CD4-positive, alpha-beta T cell treated with Interleukin-17A for 1 hour (primary cell): ENCODE measurements at regions not wholly inside any gene's neighbourhood (a gene's known extent, or its start where the extent isn't known, plus 50 kb on each side); places are given as distances from the start of the nearest gene placed in this dataset.
"Not testable (repeated sequence)": the region's sequence is repeated elsewhere in the genome, so short reads cannot be mapped to it uniquely, and the experiment has no call there.

Source experiments
- DNase-seq: peaks from one replicate; pipeline ENCODE4 v3.0.0-alpha.2; 2020

DNA sequence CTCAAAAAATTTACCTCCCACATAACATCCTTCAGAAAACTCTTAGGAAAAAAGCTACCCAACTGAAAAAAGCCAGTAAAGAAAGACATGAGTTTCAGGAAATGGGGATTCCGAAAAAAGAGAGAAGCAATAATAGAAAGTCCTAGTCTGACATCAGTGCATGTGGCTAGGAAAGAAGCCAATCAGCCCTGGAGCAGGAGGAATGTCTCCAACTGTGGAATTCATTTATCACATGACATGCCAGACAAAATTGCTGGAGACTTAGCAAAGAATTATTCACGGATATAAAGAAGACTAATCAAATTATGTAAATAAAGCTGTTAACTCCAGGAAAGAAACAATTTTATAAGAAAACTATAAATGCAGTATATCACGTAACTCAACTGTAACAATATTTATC, 258.9 kb upstream of the RARB start:
- DNase-seq, result no peak

DNA sequence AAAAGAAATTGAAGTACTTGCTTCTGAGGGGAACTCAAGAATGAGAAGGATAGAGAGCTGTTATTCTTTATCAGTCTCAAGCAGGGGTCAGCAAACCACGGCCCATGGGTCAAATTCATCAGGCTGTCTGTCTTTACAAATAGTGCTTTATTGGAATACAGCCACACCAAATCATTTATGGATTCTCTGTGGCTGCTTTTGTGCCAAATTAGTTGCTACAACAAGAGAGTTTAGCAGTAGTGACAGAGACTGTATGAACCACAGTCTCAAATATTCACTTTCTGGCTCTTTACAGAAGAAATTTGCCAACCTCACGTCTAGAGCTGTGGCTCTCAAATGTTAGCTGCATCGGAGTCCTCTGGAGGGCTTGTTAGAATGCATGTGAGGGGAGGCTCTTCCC, 258.0 kb upstream of the RARB start:
- DNase-seq, result no peak

DNA sequence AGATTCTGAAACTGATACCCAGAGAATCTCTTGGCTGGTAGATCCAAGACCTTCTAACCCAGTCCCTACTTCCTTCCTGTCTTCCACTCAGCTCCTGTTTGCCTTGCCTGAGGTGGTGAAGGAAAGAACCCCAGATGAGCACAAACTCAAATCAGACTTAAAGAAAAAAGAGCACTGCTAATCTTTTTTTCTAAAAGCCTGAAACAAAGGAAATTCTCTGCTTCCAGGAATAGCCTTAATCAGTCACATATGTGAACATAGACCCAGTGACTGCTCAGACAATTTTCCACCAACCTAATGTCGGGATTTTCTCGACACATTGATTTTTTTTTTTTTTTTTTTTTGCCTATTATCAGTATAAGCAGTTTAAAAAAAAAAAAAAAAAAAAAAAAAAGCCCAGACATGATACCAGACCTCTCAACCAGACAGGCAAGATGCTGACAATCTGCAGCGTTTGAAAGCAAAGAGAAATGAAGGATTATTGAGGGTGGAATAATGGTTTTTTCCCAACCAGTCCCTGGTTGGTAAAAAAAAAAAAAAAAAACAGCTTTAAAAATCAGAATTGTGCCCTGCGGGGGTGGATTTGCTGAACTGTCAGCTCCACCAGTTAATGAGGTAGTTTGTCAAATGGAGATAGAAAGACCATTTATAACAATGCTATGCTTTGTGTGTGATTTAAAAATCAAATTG, 256.8 kb upstream of the RARB start:
- no peak for DNase-seq

DNA sequence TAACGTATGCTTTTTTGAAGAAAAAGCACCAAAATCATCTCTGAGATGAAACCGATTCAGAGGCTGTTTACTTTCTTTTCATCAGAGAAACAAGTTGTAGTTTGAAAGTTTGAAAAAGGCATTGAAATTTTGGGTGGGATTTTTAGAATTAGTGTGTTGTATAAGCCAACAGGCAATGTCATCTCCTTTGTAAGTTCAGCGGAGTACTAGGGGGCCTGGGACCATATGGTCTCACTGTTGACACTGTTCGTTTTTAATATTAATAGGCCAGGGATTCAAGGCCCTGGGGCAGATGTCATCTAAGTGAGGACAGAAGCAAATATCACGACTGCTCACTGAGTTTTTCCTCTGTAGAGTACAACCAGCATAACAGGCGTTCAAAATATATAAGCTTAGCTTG, 256.2 kb upstream of the RARB start:
- DNase-seq, result no peak

DNA sequence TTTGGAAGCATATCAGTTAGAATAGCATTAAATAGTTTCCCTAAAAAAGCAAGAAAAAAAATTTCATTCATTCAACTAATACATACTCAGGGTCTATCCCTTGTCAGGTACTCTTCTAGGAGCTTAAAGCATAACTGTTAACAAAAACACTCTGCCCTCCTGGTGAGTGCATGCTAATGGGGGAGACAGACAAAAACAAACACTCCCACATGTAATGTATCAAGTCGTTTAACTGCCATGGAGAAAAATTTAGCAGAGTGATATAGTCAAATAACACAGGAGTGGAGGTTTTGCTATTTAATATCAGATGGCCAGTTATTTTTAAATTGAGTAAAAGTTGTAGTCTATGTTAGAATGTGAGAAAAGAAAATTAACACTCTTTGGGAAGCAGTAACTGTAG, 254.5 kb upstream of the RARB start:
- DNase-seq, result no peak

DNA sequence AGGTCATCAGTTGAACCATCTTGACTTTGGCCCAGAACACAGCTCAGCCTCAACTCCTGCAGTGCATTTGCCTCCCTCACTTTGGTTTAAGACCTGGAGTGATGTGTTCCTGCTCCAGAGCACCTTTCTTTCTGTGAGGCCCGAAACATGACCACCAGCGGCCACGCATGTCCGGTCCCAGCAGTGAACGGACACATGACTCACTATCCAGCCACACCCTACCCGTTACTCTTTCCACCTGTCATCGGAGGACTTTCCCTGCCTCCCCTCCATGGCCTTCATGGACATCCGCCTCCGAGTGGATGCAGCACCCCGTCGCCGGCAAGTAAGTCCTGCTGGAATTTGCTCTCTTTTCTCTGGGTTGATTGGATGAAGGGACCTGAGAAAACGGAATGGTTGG, 253.8 kb upstream of the RARB start:
- DNase-seq, result no peak

DNA sequence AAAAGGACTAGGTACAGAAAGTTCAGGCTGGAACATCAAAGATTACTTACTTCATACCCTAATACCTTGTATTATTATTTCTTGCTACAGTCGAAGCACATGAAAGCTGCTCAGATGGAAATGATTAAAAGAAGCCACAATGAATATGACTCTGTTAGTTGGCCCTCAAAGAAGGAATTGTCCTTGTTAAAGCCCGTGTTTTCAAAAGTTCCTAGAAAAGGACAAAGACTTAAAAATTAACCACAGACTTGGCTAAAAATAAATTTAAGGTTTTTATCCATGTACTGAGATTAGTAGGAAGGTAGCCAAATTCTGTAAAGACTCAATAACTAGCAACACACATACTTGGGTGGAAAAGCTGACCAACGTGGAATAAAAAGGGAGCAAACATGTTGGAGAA, 251.0 kb upstream of the RARB start:
- DNase-seq, result no peak

DNA sequence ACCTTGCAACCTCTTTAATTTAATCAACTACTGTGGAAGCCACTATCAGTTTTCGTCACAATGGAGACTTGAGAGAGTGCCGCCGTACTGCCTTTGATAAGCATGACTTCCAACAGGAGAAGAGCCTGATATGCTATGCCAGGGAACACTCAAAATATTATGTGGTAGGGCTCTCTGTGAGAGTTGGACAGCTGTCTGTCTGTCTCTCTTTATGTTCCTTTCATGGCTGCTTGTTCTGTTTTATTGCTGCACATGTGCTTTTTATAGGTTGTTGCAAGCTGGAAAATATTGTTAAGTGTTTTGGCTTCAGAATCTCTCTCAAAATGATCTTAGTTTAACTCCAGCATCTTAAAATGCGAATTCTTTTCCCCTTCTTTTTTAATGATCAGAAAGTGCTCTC, 249.4 kb upstream of the RARB start:
- DNase-seq, result no peak

DNA sequence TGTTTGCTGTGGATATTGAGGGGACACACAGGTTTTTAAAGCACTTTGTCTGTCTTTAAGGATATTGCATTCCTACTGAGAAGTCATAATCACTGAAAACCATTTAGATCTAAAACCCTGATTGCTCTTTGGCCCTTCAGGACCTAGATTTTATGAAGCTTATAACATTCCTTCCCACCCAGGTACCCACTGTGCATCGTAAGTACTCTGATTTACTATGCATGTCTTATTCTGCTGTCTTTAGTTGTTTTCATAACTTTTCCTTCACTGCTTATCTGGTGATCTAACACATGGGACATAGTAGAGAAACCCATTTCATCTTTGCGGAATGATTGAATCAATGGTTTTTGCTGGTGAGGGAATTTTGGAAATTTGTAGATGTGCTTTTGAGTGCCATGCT, 247.0 kb upstream of the RARB start:
- DNase-seq, result no peak

DNA sequence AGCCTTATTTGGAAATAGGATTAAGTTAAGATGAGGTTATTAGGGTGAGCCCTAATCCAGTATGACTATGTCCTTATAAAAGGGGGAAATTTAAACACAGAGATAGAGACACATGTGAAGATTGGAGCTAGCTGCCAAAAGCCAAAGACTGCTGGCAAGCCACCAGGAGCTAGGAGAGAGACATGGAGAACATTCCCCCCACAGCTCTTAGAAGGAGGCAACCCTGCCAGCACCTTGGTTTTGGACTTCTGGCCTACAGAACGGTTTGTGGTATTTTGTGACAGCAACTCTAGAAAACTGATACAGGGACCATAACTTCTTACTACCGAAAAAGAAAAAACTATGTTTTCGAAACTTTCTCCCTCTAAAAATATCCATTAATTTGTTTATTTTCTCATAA, 245.3 kb upstream of the RARB start:
- DNase-seq, result no peak

DNA sequence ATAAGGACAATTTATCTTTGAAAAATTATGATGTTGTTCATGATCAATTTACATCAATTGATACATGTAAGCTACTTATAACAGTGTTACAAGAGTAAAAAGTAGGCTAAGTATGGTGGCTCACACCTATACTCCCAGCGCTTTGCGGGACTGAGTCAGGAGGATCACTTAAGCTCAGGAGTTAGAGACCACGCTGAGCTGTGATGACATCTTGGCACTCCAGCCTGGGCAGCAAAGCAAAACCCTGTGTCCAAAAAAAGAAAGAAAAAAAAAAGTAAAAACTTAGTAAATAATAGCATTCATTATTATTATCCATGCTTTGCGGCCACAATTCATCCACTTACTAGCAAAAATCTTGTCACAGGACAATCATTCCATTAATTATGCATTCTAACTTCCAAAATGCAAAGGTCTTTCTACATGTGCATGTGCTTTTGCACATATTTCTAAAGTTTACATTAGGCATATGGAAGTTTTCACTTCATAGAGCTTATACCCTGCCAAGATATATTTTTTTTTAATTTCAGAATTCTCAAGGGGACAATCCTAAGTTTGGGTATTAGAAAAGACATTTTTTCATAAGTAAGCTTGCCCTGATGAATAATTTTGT, 243.3 kb upstream of the RARB start:
- no peak for DNase-seq

DNA sequence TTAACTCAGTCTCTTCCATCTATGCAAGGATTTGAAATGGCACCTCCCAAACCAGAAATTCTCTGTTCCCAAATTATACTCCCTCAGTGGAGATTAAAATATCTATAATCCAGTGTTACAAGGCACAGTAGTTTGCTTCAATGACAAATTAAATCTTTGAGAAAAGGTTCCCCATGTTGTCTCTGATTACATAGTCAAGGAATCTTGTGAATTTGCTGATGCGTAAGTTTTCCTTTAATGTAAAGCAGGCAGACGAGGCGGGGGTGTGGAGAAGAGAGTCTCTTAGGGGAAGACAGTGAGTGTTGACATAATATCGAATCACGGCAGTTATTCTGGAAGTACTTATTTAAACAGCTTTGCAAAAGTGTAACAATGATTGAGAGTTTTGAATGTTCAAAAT, 236.4 kb upstream of the RARB start:
- DNase-seq, result no peak

DNA sequence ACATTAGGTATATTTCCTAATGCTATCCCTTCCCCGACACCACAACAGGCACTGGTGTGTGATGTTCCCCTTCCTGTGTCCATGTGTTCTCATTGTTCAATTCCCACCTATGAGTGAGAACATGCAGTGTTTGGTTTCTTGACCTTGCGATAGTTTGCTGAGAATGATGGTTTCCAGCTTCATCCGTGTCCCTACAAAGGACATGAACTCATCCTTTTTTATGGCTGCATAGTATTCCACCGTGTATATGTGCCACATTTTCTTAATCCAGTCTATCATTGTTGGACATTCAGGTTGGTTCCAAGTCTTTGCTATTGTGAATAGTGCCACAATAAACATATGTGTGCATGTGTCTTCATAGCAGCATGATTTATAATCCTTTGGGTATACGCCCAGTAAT, 228.5 kb upstream of the RARB start:
- not testable (repeated sequence) for DNase-seq

DNA sequence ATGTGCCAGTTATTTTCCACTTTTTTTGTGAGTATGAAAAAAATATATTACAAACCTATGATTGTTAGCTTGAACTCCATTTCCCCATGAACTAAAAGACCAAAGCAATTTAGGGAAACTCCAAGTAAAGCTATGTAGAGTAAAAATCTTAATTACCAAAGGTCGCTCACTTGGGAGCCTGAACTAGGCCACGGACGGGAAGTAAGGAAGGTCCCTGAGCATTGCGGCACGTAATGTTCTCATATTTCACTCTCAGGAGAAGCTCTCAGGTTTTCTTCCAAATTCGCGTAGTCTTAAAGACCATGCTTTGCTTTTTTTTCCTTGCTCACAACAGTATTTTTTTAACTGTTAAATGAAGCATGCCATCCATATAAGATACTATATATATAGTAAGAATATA, 215.3 kb upstream of the RARB start:
- no peak for DNase-seq

DNA sequence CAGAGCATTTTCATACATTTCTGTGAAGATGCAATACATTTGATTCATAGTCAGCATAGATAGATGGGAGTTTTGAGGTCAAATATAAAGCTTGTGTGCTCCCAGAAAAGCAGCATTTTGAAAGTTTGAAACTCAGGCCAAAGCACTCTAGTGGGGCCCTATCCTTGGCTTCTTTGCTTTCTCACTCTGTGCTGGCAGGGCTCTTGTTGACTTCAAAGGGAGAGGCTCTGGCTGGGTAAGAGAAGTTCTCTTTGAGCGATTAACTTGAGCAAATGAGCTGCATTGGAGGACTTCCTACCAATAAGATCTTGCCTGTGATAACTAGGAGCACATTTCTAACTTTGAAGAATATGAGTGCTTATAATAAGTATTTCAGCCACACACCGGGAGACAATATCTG, 214.0 kb upstream of the RARB start:
- DNase-seq, result no peak

DNA sequence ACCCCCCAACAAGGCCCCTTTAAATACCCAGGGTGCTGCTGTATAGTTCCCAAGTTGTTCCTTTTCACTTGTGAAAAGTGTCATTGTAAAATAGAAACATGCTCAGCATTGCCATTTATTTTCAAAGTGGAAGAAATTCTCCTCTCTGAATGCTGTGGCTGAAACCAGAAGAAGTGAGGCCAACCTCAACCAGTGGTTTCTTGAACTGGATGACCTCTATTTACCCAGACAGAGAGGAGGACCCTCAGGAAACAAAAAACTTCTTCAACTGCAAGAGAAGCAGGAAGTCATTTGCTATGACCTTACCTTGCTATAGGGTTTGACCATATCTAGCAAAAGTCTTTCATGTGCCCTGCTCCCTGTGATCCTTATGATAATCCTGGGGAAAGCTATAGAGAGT, 209.7 kb upstream of the RARB start:
- no peak for DNase-seq

DNA sequence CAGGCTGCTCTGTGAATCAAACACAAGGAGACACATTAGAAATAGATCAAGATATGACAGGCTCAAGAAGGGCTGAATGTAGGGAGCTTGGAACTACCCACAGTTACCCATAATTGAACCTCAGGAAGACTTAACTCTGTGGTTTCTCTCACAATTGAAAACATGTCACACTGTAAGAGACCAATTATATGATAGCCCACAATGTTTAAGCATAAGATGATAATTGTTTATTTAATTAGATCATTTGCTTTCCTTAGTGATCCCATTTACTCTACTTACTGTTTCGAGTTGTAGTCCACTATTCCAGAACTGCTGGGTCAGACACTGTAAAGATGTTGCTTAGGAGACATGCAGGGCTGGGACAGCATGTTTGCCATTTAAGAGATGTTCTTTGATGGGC, 201.3 kb upstream of the RARB start:
- DNase-seq, result no peak

DNA sequence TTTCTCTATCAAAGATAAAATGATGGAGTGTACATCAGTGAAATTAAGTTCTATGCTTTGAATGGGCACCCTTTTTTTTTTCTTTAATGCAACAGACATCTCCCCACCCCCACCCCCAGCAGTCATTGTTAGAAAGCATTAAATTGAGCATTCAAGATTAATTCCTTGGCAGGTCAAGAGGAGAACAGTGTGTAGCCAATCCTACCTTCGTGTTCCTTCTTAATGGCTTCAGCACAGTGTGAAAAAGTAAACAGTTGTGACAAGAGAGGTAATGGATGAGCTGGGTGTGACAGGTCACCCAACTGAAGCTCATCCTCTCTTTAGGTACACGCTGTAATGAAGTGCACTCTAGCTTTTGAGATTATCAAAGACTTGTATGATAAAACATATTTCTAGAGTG, 198.5 kb upstream of the RARB start:
- no peak for DNase-seq

DNA sequence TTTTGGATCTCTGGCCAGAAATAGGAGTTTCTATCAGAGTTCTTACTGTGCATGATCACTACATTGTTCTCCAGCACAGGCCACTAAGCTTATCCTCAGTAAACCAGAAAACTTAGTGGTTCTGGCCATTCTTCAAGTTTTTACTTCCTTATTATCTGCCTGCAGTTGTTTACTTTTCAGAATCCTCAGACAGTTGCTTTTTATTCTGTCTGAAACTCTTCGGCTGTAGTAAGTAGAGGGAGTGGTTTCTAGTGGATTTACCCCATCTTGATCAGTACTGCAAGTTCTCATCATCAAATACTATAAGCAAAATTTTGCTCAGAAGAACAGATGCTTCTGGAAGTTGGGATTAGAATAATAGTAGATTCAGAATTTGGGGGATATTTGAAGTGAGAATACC, 193.0 kb upstream of the RARB start:
- no peak for DNase-seq

DNA sequence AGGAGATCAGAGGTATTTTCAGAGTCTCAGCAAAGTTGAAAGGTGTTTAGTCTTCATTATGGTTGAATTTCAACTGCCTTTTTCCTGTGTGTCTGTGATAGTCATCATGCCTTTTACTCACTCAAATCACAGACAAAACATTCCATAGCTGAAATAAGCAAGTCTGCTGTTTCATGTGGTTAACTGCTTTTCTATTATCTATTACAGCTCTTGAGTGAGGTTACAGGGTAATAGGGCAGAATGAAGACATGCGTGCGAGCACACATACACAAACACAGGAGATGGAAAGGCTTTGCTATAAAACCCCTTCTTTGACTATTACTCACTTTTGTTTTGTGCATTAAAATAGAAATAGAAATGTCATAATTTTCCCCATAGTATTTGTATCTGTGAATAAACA, 192.6 kb upstream of the RARB start:
- no peak for DNase-seq

DNA sequence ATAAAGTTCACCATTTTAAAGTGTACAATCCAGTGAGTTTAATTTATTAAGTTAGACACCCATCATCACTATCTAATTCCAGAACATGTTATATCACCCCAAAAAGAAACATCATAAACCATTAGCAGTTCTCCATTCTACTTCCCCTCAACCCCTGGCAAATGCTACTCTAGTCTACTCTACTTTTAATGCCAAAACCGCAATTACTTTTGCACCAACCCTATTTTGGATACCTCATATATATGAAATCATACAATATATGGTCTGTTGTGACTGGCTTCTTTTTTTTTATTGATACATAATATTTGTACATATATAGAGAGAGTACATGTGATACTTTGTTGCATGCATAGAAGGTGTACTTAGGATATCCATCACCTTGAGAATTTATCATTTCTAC, 190.5 kb upstream of the RARB start:
- no peak for DNase-seq

DNA sequence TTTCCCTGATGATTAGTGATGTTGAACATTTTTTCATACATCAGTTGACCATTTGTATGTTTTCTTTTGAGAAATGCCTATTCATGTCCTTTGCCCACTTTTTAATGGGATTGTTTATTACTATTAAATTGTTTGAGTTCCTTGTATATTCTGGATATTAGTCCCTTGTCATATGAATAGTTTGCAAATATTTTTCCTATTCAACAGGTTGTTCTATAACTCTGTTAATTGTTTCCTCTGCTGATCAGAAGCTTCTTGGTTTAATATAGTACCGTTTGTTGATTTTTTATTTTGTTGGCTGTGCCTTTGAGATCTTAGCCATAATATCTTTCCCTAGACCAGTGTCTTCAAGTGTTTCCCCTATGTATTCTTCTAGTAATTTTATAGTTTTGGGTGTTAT, 189.0 kb upstream of the RARB start:
- DNase-seq, result no peak

DNA sequence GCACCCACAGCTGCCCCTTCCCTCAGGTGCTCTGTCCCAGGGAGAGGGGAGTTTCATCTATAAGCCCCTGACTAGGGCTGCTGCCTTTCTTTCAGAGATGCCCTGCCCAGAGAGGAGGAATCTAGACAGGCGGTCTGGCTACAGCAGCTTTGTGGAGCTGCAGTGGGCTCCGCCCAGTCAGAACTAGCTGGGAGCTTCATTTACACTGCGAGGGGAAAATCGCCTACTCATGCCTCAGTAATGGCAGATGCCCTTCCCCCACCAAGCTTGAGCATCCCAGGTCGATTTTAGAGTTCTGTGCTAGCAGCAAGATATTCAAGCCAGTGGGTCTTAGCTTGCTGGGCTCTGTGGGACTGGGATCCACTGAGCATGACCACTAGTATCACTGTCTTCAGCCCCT, 181.2 kb upstream of the RARB start:
- DNase-seq, result no peak

DNA sequence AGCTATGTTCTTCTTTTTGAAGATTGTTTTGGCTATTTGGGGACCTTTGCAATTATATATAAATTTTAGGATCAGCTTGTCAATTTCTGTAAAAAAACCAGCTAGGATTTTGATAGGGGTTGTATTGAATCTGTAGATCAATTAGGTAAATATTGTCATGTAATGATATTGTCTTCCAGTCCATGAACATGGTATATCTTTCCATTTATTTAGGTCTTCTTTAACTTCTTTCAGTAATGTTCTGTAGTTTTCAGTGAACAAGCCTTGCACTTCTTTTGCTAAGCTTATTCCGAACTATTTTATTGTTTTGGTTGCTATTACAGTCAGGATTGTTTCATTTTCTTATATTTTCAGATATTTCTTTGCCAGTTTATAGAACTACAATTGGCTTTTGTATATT, 175.8 kb upstream of the RARB start:
- no peak for DNase-seq

DNA sequence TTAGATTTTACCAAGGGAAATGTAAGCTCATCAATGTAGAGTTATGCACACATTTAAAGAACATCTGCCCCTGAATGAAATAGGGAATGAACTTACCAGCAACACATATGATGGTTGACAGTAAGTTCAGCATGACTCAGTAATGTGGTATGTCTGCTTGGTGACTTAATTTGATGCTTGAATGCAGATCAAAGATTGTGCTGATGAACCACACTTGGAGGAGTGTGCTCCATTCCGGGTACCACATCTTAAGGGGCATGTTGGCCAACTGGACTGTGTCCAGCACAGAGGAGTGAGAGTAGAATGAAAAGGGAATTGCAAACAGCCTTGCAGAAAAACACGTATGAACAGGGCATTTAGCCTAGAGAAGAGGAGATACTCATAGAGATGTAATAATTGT, 171.0 kb upstream of the RARB start:
- no peak for DNase-seq

DNA sequence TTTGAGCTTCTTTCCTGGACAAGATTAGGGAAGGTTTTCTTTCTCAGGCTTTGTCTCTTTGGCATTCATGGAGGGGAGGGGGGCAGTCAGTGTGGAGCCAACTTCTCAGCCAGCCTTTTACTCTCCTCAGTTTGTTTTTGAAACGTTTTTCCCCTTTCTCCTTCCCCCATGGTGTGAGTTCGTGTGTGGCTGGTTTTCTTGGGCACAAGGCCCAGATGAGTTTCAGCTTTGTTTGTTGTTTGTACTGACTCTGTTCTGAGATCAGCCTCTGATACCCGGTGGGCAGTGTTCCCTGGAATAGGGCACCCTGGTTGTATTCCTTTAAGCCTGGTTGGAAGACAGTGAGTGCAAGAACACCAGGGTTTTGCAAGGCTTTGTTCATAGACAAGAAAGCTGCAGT, 168.2 kb upstream of the RARB start:
- DNase-seq, result no peak
